ENCODE measurements at regions not wholly inside any gene's neighbourhood (a gene's known extent, or its start where the extent isn't known, plus 50 kb on each side); places are given as distances from the start of the nearest gene placed in this dataset.

GRCh38 chr10:29039677-29040189 is 249.1 kb upstream of the LYZL1 start:
- no peak for TF ChIP-seq CTCF (IDR thresholded peaks at IDR 0.05; ENCODE audit: extremely low read depth, missing control alignments)
- DNase-seq (ENCODE audit: low spot score), result no peak

GRCh38 chr10:29041616-29042015 is 247.3 kb upstream of the LYZL1 start:
- DNase-seq (ENCODE audit: low spot score), result no peak
- no peak for TF ChIP-seq CTCF (IDR thresholded peaks at IDR 0.05; ENCODE audit: extremely low read depth, missing control alignments)

- TF ChIP-seq CTCF (IDR thresholded peaks at IDR 0.05; ENCODE audit: extremely low read depth, missing control alignments), result no peak
- DNase-seq (ENCODE audit: low spot score), result no peak
Observed at GRCh38 chr10:29048506-29048905, 240.4 kb upstream of the LYZL1 start.

- DNase-seq (ENCODE audit: low spot score), result no peak
- TF ChIP-seq CTCF (IDR thresholded peaks at IDR 0.05; ENCODE audit: extremely low read depth, missing control alignments), result no peak
Observed at GRCh38 chr10:29050081-29050480, 238.8 kb upstream of the LYZL1 start.

- no peak for DNase-seq (ENCODE audit: low spot score)
- TF ChIP-seq CTCF (IDR thresholded peaks at IDR 0.05; ENCODE audit: extremely low read depth, missing control alignments), result no peak
Observed at GRCh38 chr10:29055101-29055500, 233.8 kb upstream of the LYZL1 start.

GRCh38 chr10:29056729-29057128 is 232.1 kb upstream of the LYZL1 start:
- no peak for DNase-seq (ENCODE audit: low spot score)
- no peak for TF ChIP-seq CTCF (IDR thresholded peaks at IDR 0.05; ENCODE audit: extremely low read depth, missing control alignments)

- TF ChIP-seq CTCF (IDR thresholded peaks at IDR 0.05; ENCODE audit: extremely low read depth, missing control alignments), result no peak
- no peak for DNase-seq (ENCODE audit: low spot score)
Observed at GRCh38 chr10:29057822-29058331, 231.0 kb upstream of the LYZL1 start.
